Vagina (tissue), 2 donors: ENCODE measurements at regions not wholly inside any gene's neighbourhood (a gene's known extent, or its start where the extent isn't known, plus 50 kb on each side); places are given as distances from the start of the nearest gene placed in this dataset.

ENCODE experiments used
- CTCF ChIP-seq, 3 experiments: fragments of 450-650 bp in 2 of 3; fragments of 200-600 bp in 1 of 3; sonication (generic) in 1 of 3; IDR thresholded peaks; one replicate each; pipeline ENCODE4 v1.5.1; 2017 to 2019; ENCODE audit warnings: antibody characterized with exemption in 3 of 3, mild to moderate bottlenecking in 2 of 3, moderate library complexity in 2 of 3
- POLR2A ChIP-seq, 2 donors: fragments of 450-650 bp; IDR thresholded peaks; one replicate each; pipeline ENCODE4 v1.6.1; 2017; ENCODE audit warnings: antibody characterized with exemption in 2 of 2, mild to moderate bottlenecking in 2 of 2, moderate library complexity in 2 of 2
- POLR2AphosphoS5 ChIP-seq, 2 donors: sonication (generic); formaldehyde crosslinking; IDR thresholded peaks; one replicate each; pipeline ENCODE4 v1.9.0; 2017; ENCODE audit warnings: antibody characterized with exemption in 2 of 2, mild to moderate bottlenecking in 2 of 2, low read depth in 1 of 2; ENCODE audit not compliant: insufficient read depth in 1 of 2

GRCh38 chr17:27958708-27959381 lies 65.7 kb upstream of the LYRM9 start:
- TF ChIP-seq CTCF (IDR thresholded peaks at IDR 0.05) (no peak), POLR2AphosphoS5 (IDR thresholded peaks at IDR 0.05; ENCODE audit: insufficient read depth in 1 of 2, low read depth in 1 of 2) (no peak), POLR2A (IDR thresholded peaks at IDR 0.05) (no peak)
